HCT116 (cell line): ENCODE measurements at regions not wholly inside any gene's neighbourhood (a gene's known extent, or its start where the extent isn't known, plus 50 kb on each side); places are given as distances from the start of the nearest gene placed in this dataset.

ENCODE experiments used
- ATAC-seq: fragments of 200-7000 bp; cut with Tn5 transposase; 2 replicates; pipeline ENCODE4 v1.9.1; 2020; ENCODE audit warnings: mild to moderate bottlenecking, moderate library complexity
- BruUV-seq: library from RNA; stranded (reverse); fragments of 400-500 nt; replicated peaks from 2 replicates; lab custom pipeline; 2021; lab: Mats Ljungman, UMichigan
- CTCF ChIA-PET: fragments of 300-600 bp; sonication (Branson Sonifier 250); formaldehyde crosslinking; loops from one replicate; lab custom pipeline; 2021; ENCODE audit warnings: antibody characterized with exemption; lab: Charles Lee
- POLR2A ChIA-PET: fragments of 300-600, 350-600 bp; sonication (Branson Sonifier 250); formaldehyde crosslinking; loops from one replicate; lab custom pipeline; 2021; ENCODE audit warnings: antibody characterized with exemption; lab: Charles Lee
- RAD21 ChIA-PET, 2 experiments: fragments of 300-600 bp; sonication (Branson Sonifier 250); formaldehyde crosslinking; loops; one replicate each; lab custom pipeline; 2023; ENCODE audit warnings: low total read pairs in 2 of 2; ENCODE audit not compliant: uncharacterized antibody in 2 of 2, unreplicated experiment in 2 of 2, low non-redundant PET in 1 of 2; lab: Charles Lee
- DNase-seq: peaks from one replicate; pipeline ENCODE4 v3.0.0-alpha.2; 2010; ENCODE audit warnings: low read depth, low spot score
- H2AFZ ChIP-seq: fragments of 200-600 bp; shearing (Covaris generic), sonication (generic); 2 replicates; pipeline ENCODE4 v1.6.1; 2017; ENCODE audit warnings: low read depth, mixed run types, mixed read lengths, antibody characterized with exemption, low read length; ENCODE audit not compliant: poor library complexity, severe bottlenecking
- H3K27ac ChIP-seq: 2 replicates; pipeline ENCODE4 v1.5.1; 2012; ENCODE audit warnings: low read depth, low read length
- H3K27me3 ChIP-seq: fragments of 200-600 bp; sonication (generic); 2 replicates; pipeline ENCODE4 v1.6.1; 2016; ENCODE audit warnings: mixed run types, low read length, mixed read lengths; ENCODE audit not compliant: insufficient read depth
- H3K36me3 ChIP-seq, 2 experiments: fragments of 200-500 bp in 1 of 2; fragments of 200-600 bp in 1 of 2; sonication (Bioruptor generic) in 1 of 2; sonication (generic) in 1 of 2; 2 replicates each; pipeline versions ENCODE4 v1.5.1 to v1.6.1; 2014 to 2016; ENCODE audit warnings: low read length in 2 of 2, inconsistent platforms in 1 of 2, mixed read lengths in 1 of 2, mixed run types in 1 of 2; ENCODE audit not compliant: insufficient read depth in 2 of 2, control insufficient read depth in 1 of 2
- H3K4me1 ChIP-seq, 2 experiments: fragments of 200-600 bp in 1 of 2; sonication (generic) in 1 of 2; 2 replicates each; pipeline versions ENCODE4 v1.5.1 to v1.6.1; 2012 to 2017; ENCODE audit warnings: low read length in 2 of 2, inconsistent platforms in 1 of 2, mild to moderate bottlenecking in 1 of 2, mixed read lengths in 1 of 2, mixed run types in 1 of 2, moderate library complexity in 1 of 2; ENCODE audit not compliant: insufficient read depth in 2 of 2, control insufficient read depth in 1 of 2
- H3K4me2 ChIP-seq: fragments of 200-600 bp; sonication (generic); 2 replicates; pipeline ENCODE4 v1.6.1; 2017; ENCODE audit warnings: mixed run types, low read length, mixed read lengths
- H3K4me3 ChIP-seq, 2 experiments: fragments of 200-600 bp in 1 of 2; sonication (generic) in 1 of 2; replicated peaks in 1 of 2; 2 replicates each; pipeline ENCODE4 v1.5.1; 2011 to 2016; ENCODE audit warnings: low read length in 2 of 2, control low read depth in 1 of 2, low read depth in 1 of 2, mild to moderate bottlenecking in 1 of 2, mixed read lengths in 1 of 2, mixed run types in 1 of 2
- H3K79me2 ChIP-seq: fragments of 200-600 bp; sonication (generic); 2 replicates; pipeline ENCODE4 v1.6.1; 2017; ENCODE audit warnings: mild to moderate bottlenecking, mixed run types, low read length, moderate library complexity, mixed read lengths; ENCODE audit not compliant: insufficient read depth
- H3K9ac ChIP-seq: fragments of 200-600 bp; sonication (generic); 2 replicates; pipeline ENCODE4 v1.6.1; 2016; ENCODE audit warnings: low read length, mixed read lengths
- H3K9me2 ChIP-seq: fragments of 200-600 bp; sonication (generic), shearing (Covaris generic); 2 replicates; pipeline ENCODE4 v1.6.1; 2017; ENCODE audit warnings: mixed run types, mild to moderate bottlenecking, moderate library complexity; ENCODE audit not compliant: insufficient read depth
- H3K9me3 ChIP-seq, 2 experiments: fragments of 200-500 bp in 1 of 2; fragments of 200-600 bp in 1 of 2; sonication (Bioruptor generic) in 1 of 2; sonication (generic) in 1 of 2; 2 replicates each; pipeline ENCODE4 v1.6.1; 2014 to 2017; ENCODE audit warnings: low read length in 2 of 2, mixed read lengths in 2 of 2, inconsistent platforms in 1 of 2, low read depth in 1 of 2, mild to moderate bottlenecking in 1 of 2, mixed run types in 1 of 2, moderate library complexity in 1 of 2; ENCODE audit not compliant: control insufficient read depth in 1 of 2, insufficient read depth in 1 of 2
- H4K20me1 ChIP-seq: fragments of 200-600 bp; sonication (generic), shearing (Covaris generic); 2 replicates; pipeline ENCODE4 v1.6.1; 2017; ENCODE audit warnings: mixed run types, mild to moderate bottlenecking, moderate library complexity; ENCODE audit not compliant: insufficient read depth
- CBX3 ChIP-seq: IDR thresholded peaks from 2 replicates; pipeline ENCODE4 v1.6.1; 2012; ENCODE audit warnings: low read depth
- CEBPB ChIP-seq: IDR thresholded peaks from 2 replicates; pipeline ENCODE4 v1.6.1; 2012; ENCODE audit warnings: low read depth
- EZH2 ChIP-seq: fragments of 200-600 bp; sonication (generic); IDR thresholded peaks from 2 replicates; pipeline ENCODE4 v1.6.1; 2017; ENCODE audit warnings: antibody characterized with exemption, mixed run types
- RAD21 ChIP-seq: IDR thresholded peaks from 2 replicates; pipeline ENCODE4 v1.6.1; 2012; ENCODE audit warnings: low read depth, mild to moderate bottlenecking
- SP1 ChIP-seq: IDR thresholded peaks from 2 replicates; pipeline ENCODE4 v1.6.1; 2012; ENCODE audit warnings: low read depth
- TCF7L2 ChIP-seq: IDR thresholded peaks from 2 replicates; pipeline ENCODE4 v1.7.0; 2011; ENCODE audit warnings: borderline replicate concordance, inconsistent platforms; ENCODE audit not compliant: insufficient read depth, insufficient read length; ENCODE audit errors: extremely low read depth
- intact Hi-C: fragments of 100-400 bp; cut with micrococcal nuclease; formaldehyde crosslinking; loops from 2 replicates; pipeline ENCODE4 v1.10.0; 2022
- TF ChIP-seq, protein P1 (sequence below): IDR thresholded peaks from 2 replicates; pipeline ENCODE4 v1.6.1; 2011; ENCODE audit warnings: mild to moderate bottlenecking, low read length, moderate library complexity; ENCODE audit not compliant: insufficient replicate concordance; ENCODE audit errors: extremely low read depth
- TF ChIP-seq, protein P2 (sequence below): IDR thresholded peaks from 2 replicates; pipeline ENCODE4 v1.6.1; 2012; ENCODE audit warnings: low read depth
- TF ChIP-seq, protein P3 (sequence below): IDR thresholded peaks from 2 replicates; pipeline ENCODE4 v1.6.1; 2012

DNA sequence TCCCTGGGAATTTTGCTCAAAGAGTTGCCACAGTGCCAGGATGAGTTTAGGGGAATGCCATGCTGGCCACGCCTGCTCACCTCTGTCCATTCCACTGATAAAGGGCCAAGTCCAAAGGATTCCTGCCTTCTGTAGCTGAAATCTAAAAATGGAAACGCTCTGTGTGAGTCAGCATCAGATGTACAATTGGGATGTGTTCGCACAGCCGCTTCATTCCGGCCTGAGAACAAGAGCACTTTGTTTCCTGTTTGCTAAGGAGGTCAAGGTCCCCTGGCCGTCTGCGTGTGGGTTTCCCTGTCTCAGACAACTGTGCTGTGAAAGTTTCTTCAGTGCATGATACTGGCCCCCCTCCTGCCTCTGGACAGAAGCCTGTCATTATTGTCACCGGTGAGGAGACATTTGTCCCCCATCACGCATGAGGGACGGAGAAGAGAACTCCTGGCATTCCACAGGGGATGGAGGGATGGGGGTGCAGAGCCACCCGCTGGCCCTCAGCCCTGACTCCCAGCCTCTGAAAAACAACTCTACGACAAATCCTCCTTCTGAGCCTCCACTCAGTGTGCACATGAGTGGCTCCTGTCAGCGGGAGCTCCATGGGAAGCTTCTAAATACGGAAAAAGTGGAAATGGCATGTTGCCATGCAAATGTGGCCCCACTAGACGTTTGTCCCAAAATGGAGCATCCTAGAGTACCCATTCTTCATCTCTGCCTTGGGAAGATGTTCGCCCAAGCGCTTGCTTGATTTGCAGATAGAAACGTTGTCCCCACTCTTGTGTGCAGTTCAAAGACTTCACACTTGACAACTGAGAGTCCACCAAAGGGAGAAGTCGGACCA is 143.5 kb upstream of the AFDN start (continued):
- TF ChIP-seq, protein P1, sequence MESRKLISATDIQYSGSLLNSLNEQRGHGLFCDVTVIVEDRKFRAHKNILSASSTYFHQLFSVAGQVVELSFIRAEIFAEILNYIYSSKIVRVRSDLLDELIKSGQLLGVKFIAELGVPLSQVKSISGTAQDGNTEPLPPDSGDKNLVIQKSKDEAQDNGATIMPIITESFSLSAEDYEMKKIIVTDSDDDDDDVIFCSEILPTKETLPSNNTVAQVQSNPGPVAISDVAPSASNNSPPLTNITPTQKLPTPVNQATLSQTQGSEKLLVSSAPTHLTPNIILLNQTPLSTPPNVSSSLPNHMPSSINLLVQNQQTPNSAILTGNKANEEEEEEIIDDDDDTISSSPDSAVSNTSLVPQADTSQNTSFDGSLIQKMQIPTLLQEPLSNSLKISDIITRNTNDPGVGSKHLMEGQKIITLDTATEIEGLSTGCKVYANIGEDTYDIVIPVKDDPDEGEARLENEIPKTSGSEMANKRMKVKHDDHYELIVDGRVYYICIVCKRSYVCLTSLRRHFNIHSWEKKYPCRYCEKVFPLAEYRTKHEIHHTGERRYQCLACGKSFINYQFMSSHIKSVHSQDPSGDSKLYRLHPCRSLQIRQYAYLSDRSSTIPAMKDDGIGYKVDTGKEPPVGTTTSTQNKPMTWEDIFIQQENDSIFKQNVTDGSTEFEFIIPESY, result no peak
- TF ChIP-seq RAD21 (peak; percentile 18; the same call in 1 of the 2 replicates), TCF7L2 (no peak)

DNA sequence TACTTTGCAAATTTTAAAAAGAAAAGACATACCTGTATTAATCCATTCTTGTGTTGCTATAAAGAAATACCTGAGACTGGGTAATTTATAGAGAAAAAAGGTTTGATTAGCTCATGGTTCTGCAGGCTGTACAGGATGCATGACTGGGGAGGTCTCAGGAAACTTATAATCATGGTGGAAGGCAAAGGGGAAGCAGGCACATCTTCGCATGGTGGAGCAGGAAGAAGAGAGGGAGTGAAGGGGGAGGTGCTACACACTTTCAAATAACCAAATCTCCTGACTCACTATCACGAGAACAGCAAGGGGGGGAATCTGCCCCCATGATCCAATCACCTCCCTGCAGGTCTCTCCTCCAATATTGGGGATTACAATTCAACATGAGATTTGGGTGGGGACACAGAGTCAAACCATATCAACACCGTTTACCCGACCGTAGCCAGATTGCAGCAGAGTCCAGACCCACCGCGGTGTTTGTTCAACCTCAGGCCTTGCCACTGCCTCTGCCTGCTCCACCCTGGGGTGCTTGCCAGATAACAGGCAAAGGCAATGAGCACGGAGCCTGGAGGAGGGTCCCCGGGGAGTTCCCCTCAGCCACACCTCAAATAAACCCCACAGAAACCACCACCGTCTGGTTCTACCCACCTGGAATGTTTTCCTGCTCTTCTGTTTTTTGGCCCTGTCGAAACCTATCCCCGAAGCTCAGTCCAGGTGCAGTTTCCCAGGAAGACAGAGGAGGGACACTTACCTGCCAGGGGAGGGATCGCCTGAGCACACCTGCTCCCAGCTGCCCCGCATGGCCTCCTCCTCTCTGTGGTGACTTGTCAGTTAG is 142.2 kb upstream of the AFDN start:
- no peak overlapping the region for H3K9ac ChIP-seq
- no peak overlapping the region for H2AFZ ChIP-seq
- CTCF ChIA-PET, result no interaction called here
- no TSS peak for BruUV-seq
- no peaks in the 10 kb centered on the region for H4K20me1 ChIP-seq
- H3K9me3 ChIP-seq, result no peaks in the 10 kb centered on the region
- no peak overlapping the region for H3K4me3 ChIP-seq
- no peak overlapping the region for H3K27ac ChIP-seq
- ATAC-seq, result no peak
- 0 out of 2 replicates have a peak overlapping the region, but pooled peaks have one; percentile 9 for H3K4me2 ChIP-seq
- H3K4me1 ChIP-seq, result peaks cover 10 to 37% of the 10 kb centered on the region in 2 experiments
- intact Hi-C loops, result no loop called here
- POLR2A ChIA-PET, result no interaction called here
- no peaks in the 10 kb centered on the region for H3K27me3 ChIP-seq
- no peak for DNase-seq
- no peaks in the 10 kb centered on the region for H3K79me2 ChIP-seq
- no peaks in the 10 kb centered on the region for H3K9me2 ChIP-seq
- no peaks in the 10 kb centered on the region for H3K36me3 ChIP-seq
- RAD21 ChIA-PET, result no interaction called here
- TF ChIP-seq TCF7L2, result no peak
- TF ChIP-seq SP1, result no peak
- TF ChIP-seq, protein P1, result no peak
- TF ChIP-seq, protein P2, sequence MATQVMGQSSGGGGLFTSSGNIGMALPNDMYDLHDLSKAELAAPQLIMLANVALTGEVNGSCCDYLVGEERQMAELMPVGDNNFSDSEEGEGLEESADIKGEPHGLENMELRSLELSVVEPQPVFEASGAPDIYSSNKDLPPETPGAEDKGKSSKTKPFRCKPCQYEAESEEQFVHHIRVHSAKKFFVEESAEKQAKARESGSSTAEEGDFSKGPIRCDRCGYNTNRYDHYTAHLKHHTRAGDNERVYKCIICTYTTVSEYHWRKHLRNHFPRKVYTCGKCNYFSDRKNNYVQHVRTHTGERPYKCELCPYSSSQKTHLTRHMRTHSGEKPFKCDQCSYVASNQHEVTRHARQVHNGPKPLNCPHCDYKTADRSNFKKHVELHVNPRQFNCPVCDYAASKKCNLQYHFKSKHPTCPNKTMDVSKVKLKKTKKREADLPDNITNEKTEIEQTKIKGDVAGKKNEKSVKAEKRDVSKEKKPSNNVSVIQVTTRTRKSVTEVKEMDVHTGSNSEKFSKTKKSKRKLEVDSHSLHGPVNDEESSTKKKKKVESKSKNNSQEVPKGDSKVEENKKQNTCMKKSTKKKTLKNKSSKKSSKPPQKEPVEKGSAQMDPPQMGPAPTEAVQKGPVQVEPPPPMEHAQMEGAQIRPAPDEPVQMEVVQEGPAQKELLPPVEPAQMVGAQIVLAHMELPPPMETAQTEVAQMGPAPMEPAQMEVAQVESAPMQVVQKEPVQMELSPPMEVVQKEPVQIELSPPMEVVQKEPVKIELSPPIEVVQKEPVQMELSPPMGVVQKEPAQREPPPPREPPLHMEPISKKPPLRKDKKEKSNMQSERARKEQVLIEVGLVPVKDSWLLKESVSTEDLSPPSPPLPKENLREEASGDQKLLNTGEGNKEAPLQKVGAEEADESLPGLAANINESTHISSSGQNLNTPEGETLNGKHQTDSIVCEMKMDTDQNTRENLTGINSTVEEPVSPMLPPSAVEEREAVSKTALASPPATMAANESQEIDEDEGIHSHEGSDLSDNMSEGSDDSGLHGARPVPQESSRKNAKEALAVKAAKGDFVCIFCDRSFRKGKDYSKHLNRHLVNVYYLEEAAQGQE, result no peak
- TF ChIP-seq CEBPB, result no peak
- TF ChIP-seq, protein P3, sequence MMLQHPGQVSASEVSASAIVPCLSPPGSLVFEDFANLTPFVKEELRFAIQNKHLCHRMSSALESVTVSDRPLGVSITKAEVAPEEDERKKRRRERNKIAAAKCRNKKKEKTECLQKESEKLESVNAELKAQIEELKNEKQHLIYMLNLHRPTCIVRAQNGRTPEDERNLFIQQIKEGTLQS, result no peak
- TF ChIP-seq CBX3, result no peak
- no peak for TF ChIP-seq EZH2
